Astrocyte (in vitro differentiated cells and primary cell): ENCODE measurements at regions not wholly inside any gene's neighbourhood (a gene's known extent, or its start where the extent isn't known, plus 50 kb on each side); places are given as distances from the start of the nearest gene placed in this dataset.

Experiments used
- DNase-seq: peaks from one replicate; pipeline ENCODE4 v3.0.0-alpha.2; 2010; ENCODE audit warnings: low read depth
- FAIRE-seq: peaks from 2 replicates; lab custom pipeline; 2011; peaks lifted over from hg19 to GRCh38; lab: Jason Lieb, UNC
- H2AFZ ChIP-seq: 2 replicates; pipeline ENCODE4 v1.6.0; 2012; ENCODE audit warnings: low read depth, low read length, inconsistent platforms
- H3K27ac ChIP-seq: 2 replicates; pipeline ENCODE4 v1.5.1; 2011; ENCODE audit warnings: low read depth, low read length, inconsistent platforms
- H3K27me3 ChIP-seq: 2 replicates; pipeline ENCODE4 v1.6.0; 2011; ENCODE audit warnings: low read length, inconsistent platforms; ENCODE audit not compliant: insufficient read depth
- H3K36me3 ChIP-seq: 2 replicates; pipeline ENCODE4 v1.5.1; 2011; ENCODE audit warnings: low read length, inconsistent platforms; ENCODE audit not compliant: insufficient read depth
- H3K4me1 ChIP-seq: 2 replicates; pipeline ENCODE4 v1.5.1; 2011; ENCODE audit warnings: low read length, inconsistent platforms; ENCODE audit not compliant: insufficient read depth
- H3K4me2 ChIP-seq: 2 replicates; pipeline ENCODE4 v1.6.0; 2012; ENCODE audit warnings: low read length, inconsistent platforms
- H3K4me3 ChIP-seq: 2 replicates; pipeline ENCODE4 v1.5.1; 2011; ENCODE audit warnings: low read depth, mild to moderate bottlenecking, low read length, inconsistent platforms; ENCODE audit not compliant: insufficient read depth
- H3K79me2 ChIP-seq: 2 replicates; pipeline ENCODE4 v1.6.0; 2012; ENCODE audit warnings: mild to moderate bottlenecking, low read length, inconsistent platforms; ENCODE audit not compliant: insufficient read depth
- H3K9ac ChIP-seq: 2 replicates; pipeline ENCODE4 v1.6.0; 2012; ENCODE audit warnings: mild to moderate bottlenecking, low read length, inconsistent platforms
- H3K9me3 ChIP-seq: 2 replicates; pipeline ENCODE4 v1.5.1; 2012; ENCODE audit warnings: low read depth, mild to moderate bottlenecking, low read length, inconsistent platforms; ENCODE audit not compliant: insufficient read depth
- H4K20me1 ChIP-seq: 2 replicates; pipeline ENCODE4 v1.6.0; 2012; ENCODE audit warnings: low read length, inconsistent platforms; ENCODE audit not compliant: insufficient read depth
- H3K27ac Mint-ChIP-seq: one replicate; pipeline ENCODE4 v1.8.0; 2021; ENCODE audit warnings: mild to moderate bottlenecking, mixed read lengths; ENCODE audit not compliant: unreplicated experiment
- H3K27me3 Mint-ChIP-seq: one replicate; pipeline ENCODE4 v1.8.0; 2021; ENCODE audit warnings: low read depth, mixed read lengths; ENCODE audit not compliant: unreplicated experiment
- H3K36me3 Mint-ChIP-seq: one replicate; pipeline ENCODE4 v1.8.0; 2021; ENCODE audit warnings: low read depth, mixed read lengths; ENCODE audit not compliant: unreplicated experiment
- H3K4me1 Mint-ChIP-seq: one replicate; pipeline ENCODE4 v1.8.0; 2021; ENCODE audit warnings: low read depth, mixed read lengths; ENCODE audit not compliant: unreplicated experiment
- H3K4me3 Mint-ChIP-seq: one replicate; pipeline ENCODE4 v1.8.0; 2021; ENCODE audit warnings: mild to moderate bottlenecking, moderate library complexity, mixed read lengths; ENCODE audit not compliant: unreplicated experiment
- H3K9me3 Mint-ChIP-seq: one replicate; pipeline ENCODE4 v1.8.0; 2021; ENCODE audit warnings: mild to moderate bottlenecking, mixed read lengths; ENCODE audit not compliant: unreplicated experiment
- CTCF ChIP-seq: IDR thresholded peaks from 2 replicates; pipeline ENCODE4 v1.5.1; 2011; ENCODE audit warnings: low read depth, mild to moderate bottlenecking, inconsistent platforms, low read length, moderate library complexity; ENCODE audit not compliant: insufficient read depth
- EZH2 ChIP-seq: IDR thresholded peaks from 2 replicates; pipeline ENCODE4 v1.6.1; 2012; ENCODE audit warnings: mild to moderate bottlenecking, low read length, inconsistent platforms; ENCODE audit not compliant: insufficient read depth

- Mint-ChIP-seq H3K27me3 (no peaks in the 10 kb centered on the region), H3K4me3 (no peak overlapping the region), H3K27ac (no peak overlapping the region), H3K9me3 (no peaks in the 10 kb centered on the region), H3K36me3 (no peaks in the 10 kb centered on the region), H3K4me1 (peaks cover 4% of the 10 kb centered on the region)
- no peaks in the 10 kb centered on the region for H3K9me3 ChIP-seq
- no peaks in the 10 kb centered on the region for H3K4me1 ChIP-seq
- no peak for TF ChIP-seq EZH2
- no peak for TF ChIP-seq CTCF
- peak; percentile 73 for FAIRE-seq
- H3K36me3 ChIP-seq = no peaks in the 10 kb centered on the region
- no peak overlapping the region for H3K4me2 ChIP-seq
- H3K9ac ChIP-seq = no peak overlapping the region
- H4K20me1 ChIP-seq = no peaks in the 10 kb centered on the region
- H3K4me3 ChIP-seq = no peak overlapping the region
- peak; percentile 56 for DNase-seq
- H3K27me3 ChIP-seq = no peaks in the 10 kb centered on the region
- H2AFZ ChIP-seq = no peak overlapping the region
- no peaks in the 10 kb centered on the region for H3K79me2 ChIP-seq
- H3K27ac ChIP-seq = no peak overlapping the region
These were observed 260.3 kb upstream of the FAM83B start for GRCh38 chr6:54586251-54586650.

- H3K27ac Mint-ChIP-seq = peak overlapping the region; percentile 37
- no peaks in the 10 kb centered on the region for H3K4me1 ChIP-seq
- H3K27me3 Mint-ChIP-seq = no peaks in the 10 kb centered on the region
- no peaks in the 10 kb centered on the region for H3K36me3 Mint-ChIP-seq
- no peak overlapping the region for H3K4me2 ChIP-seq
- H3K4me3 Mint-ChIP-seq = no peak overlapping the region
- peaks cover 4% of the 10 kb centered on the region for H3K4me1 Mint-ChIP-seq
- H3K4me3 ChIP-seq = no peak overlapping the region
- FAIRE-seq (no peak), DNase-seq (no peak)
- no peaks in the 10 kb centered on the region for H3K79me2 ChIP-seq
- no peaks in the 10 kb centered on the region for H4K20me1 ChIP-seq
- no peaks in the 10 kb centered on the region for H3K9me3 Mint-ChIP-seq
- no peak overlapping the region for H2AFZ ChIP-seq
- H3K36me3 ChIP-seq = no peaks in the 10 kb centered on the region
- no peak overlapping the region for H3K9ac ChIP-seq
- H3K27me3 ChIP-seq = no peaks in the 10 kb centered on the region
- no peaks in the 10 kb centered on the region for H3K9me3 ChIP-seq
- no peak for TF ChIP-seq CTCF
- no peak for TF ChIP-seq EZH2
- no peak overlapping the region for H3K27ac ChIP-seq
These were observed 259.3 kb upstream of the FAM83B start for GRCh38 chr6:54587277-54587676.

DNA sequence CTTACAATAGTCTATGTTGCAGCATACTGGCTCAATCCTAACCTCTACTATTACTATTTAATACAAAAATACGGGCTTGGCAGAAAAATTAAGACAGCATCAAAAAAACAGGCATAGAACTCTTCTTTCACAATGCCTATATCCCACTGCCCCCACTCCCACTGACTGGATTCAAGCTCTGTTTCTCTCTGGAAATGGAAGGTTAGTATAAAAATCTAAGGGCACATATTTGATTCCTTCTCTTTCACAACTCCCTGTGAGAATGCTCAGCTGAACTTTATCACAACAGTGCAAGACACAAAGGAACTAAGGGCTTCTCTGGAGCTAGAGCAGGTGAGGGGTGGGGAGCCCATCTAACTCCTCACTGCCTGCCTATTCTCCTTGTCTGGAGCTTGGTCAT, 258.4 kb upstream of the FAM83B start:
- Histone ChIP-seq H3K36me3 (no peaks in the 10 kb centered on the region), H3K27ac (no peak overlapping the region), H3K4me1 (no peaks in the 10 kb centered on the region), H2AFZ (no peak overlapping the region), H3K4me3 (no peak overlapping the region), H3K4me2 (no peak overlapping the region), H3K9ac (no peak overlapping the region), H3K9me3 (no peaks in the 10 kb centered on the region), H3K27me3 (no peaks in the 10 kb centered on the region), H4K20me1 (no peaks in the 10 kb centered on the region), H3K79me2 (no peaks in the 10 kb centered on the region)
- Mint-ChIP-seq H3K27me3 (no peaks in the 10 kb centered on the region), H3K27ac (no peak overlapping the region), H3K36me3 (no peaks in the 10 kb centered on the region), H3K9me3 (no peaks in the 10 kb centered on the region), H3K4me1 (peaks cover 4% of the 10 kb centered on the region), H3K4me3 (no peak overlapping the region)
- TF ChIP-seq EZH2 = no peak
- TF ChIP-seq CTCF = no peak
- FAIRE-seq = no peak
- no peak for DNase-seq
